CD4-positive, CD25-positive, alpha-beta regulatory T cell (primary cell): ENCODE measurements at regions not wholly inside any gene's neighbourhood (a gene's known extent, or its start where the extent isn't known, plus 50 kb on each side); places are given as distances from the start of the nearest gene placed in this dataset.

Experiments used
- ATAC-seq, 2 donors: fragments of 150-1000 bp; cut with Tn5 transposase; one replicate each; pipeline ENCODE4 v1.10.0; 2021; ENCODE audit warnings: low read depth in 2 of 2, moderate number of reproducible peaks in 2 of 2, moderate library complexity in 1 of 2
- DNase-seq, 3 donors: peaks; one replicate each; pipeline versions ENCODE4 v3.0.0 to v3.0.0-alpha.2; 2012 to 2022; ENCODE audit warnings: mixed read lengths in 1 of 3
- H3K27ac ChIP-seq: one replicate; pipeline ENCODE4 v1.7.0; 2013; ENCODE audit warnings: mild to moderate bottlenecking, low read length; ENCODE audit not compliant: insufficient read depth, poor library complexity, severe bottlenecking
- H3K27me3 ChIP-seq: one replicate; pipeline ENCODE4 v1.7.0; 2013; ENCODE audit warnings: low read length; ENCODE audit not compliant: control insufficient read depth, insufficient read depth
- H3K36me3 ChIP-seq: one replicate; pipeline ENCODE4 v1.7.0; 2013; ENCODE audit warnings: mild to moderate bottlenecking, low read length, moderate library complexity; ENCODE audit not compliant: control insufficient read depth, insufficient read depth
- H3K4me1 ChIP-seq: 2 replicates; pipeline ENCODE4 v1.7.0; 2013; ENCODE audit warnings: mild to moderate bottlenecking, low read length; ENCODE audit not compliant: insufficient read depth, control insufficient read depth, poor library complexity, severe bottlenecking
- H3K4me3 ChIP-seq: one replicate; pipeline ENCODE4 v1.7.0; 2013; ENCODE audit warnings: low read depth, mild to moderate bottlenecking, low read length, moderate library complexity
- H3K9me3 ChIP-seq, 2 experiments: 1 replicate in 1 of 2; 2 replicates in 1 of 2; pipeline ENCODE4 v1.7.0; 2013; ENCODE audit warnings: low read length in 2 of 2, mild to moderate bottlenecking in 1 of 2, moderate library complexity in 1 of 2; ENCODE audit not compliant: control insufficient read depth in 2 of 2
- H3K27ac Mint-ChIP-seq, 3 donors: one replicate each; pipeline ENCODE4 v1.8.0; 2020 to 2022; ENCODE audit warnings: mild to moderate bottlenecking in 3 of 3, mixed read lengths in 3 of 3, moderate library complexity in 2 of 3
- H3K27me3 Mint-ChIP-seq: one replicate; pipeline ENCODE4 v1.8.0; 2022; ENCODE audit warnings: mild to moderate bottlenecking, mixed read lengths
- H3K36me3 Mint-ChIP-seq: one replicate; pipeline ENCODE4 v1.8.0; 2020; ENCODE audit warnings: mixed read lengths
- H3K4me1 Mint-ChIP-seq, 4 donors: one replicate each; pipeline ENCODE4 v1.8.0; 2020 to 2022; ENCODE audit warnings: mixed read lengths in 4 of 4, mild to moderate bottlenecking in 1 of 4
- H3K4me3 Mint-ChIP-seq, 4 donors: one replicate each; pipeline ENCODE4 v1.8.0; 2020 to 2022; ENCODE audit warnings: mild to moderate bottlenecking in 4 of 4, mixed read lengths in 4 of 4, moderate library complexity in 3 of 4
- H3K9me3 Mint-ChIP-seq, 7 donors: one replicate each; pipeline ENCODE4 v1.8.0; 2020 to 2022; ENCODE audit warnings: mixed read lengths in 7 of 7, mild to moderate bottlenecking in 3 of 7, moderate library complexity in 2 of 7

DNA sequence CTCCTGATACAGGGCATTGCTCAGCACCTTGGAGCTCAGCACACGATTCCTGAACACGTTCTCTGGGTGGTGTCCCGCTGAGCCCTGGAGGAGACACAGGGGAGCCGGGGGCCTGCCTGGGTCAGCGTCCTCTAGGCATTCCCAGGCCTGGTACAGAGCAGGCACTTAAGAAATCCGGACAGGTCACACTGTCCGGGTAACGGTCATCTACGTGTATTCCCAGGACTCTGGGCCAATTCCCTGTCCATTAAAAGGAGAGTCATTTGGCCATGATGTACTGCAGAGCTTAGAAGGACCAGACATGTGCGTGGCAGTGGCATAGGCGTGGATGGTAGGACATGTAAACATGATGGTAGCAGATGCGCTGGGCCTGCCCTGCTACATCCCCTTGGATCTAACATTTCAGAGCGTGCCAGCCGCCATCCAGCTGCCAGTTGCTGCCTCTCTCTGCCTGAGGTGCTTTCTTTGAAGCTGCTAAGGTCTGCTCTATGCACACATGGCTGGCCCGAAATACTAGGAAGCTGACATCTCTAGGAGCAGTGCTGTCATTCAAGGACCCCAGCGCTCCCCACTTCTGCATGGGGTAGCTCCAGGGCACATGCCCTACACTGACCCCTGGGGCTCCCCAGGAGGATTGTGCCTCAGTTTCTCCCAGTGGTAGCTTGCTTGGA, 273.1 kb upstream of the RTL1 start:
- no peak overlapping the region for H3K27ac ChIP-seq
- Mint-ChIP-seq H3K4me1 (no peaks in the 10 kb centered on the region), H3K27ac (no peak overlapping the region), H3K4me3 (no peak overlapping the region), H3K36me3 (no peaks in the 10 kb centered on the region), H3K9me3 (peaks cover 0 to 5% (median 1%) of the 10 kb centered on the region in 7 donors), H3K27me3 (peaks cover 4% of the 10 kb centered on the region)
- ATAC-seq: no peak
- no peak for DNase-seq
- H3K36me3 ChIP-seq: no peaks in the 10 kb centered on the region
- no peaks in the 10 kb centered on the region for H3K27me3 ChIP-seq
- no peaks in the 10 kb centered on the region for H3K9me3 ChIP-seq
- no peak overlapping the region for H3K4me3 ChIP-seq
- H3K4me1 ChIP-seq: no peaks in the 10 kb centered on the region

GRCh38 chr14:101177301-101177971, 273.9 kb upstream of the RTL1 start:
- no peaks in the 10 kb centered on the region for H3K36me3 ChIP-seq
- no peak for DNase-seq
- no peak overlapping the region for H3K4me3 Mint-ChIP-seq

GRCh38 chr14:101178184-101179072, 274.9 kb upstream of the RTL1 start:
- Mint-ChIP-seq H3K4me1 (no peaks in the 10 kb centered on the region), H3K9me3 (peaks cover 0 to 5% (median 0%) of the 10 kb centered on the region in 7 donors), H3K27ac (no peak overlapping the region), H3K36me3 (no peaks in the 10 kb centered on the region), H3K4me3 (no peak overlapping the region), H3K27me3 (no peaks in the 10 kb centered on the region)
- Histone ChIP-seq H3K4me1 (no peaks in the 10 kb centered on the region), H3K27me3 (no peaks in the 10 kb centered on the region), H3K9me3 (no peaks in the 10 kb centered on the region), H3K27ac (no peak overlapping the region), H3K4me3 (no peak overlapping the region), H3K36me3 (no peaks in the 10 kb centered on the region)
- DNase-seq (no peak), ATAC-seq (no peak)

More at GRCh38 chr14:101177301-101177971, 273.9 kb upstream of the RTL1 start:
- H3K27me3 ChIP-seq: no peaks in the 10 kb centered on the region
- Mint-ChIP-seq H3K4me1 (no peaks in the 10 kb centered on the region), H3K27ac (no peak overlapping the region), H3K9me3 (peaks cover 0 to 5% (median 1%) of the 10 kb centered on the region in 7 donors), H3K27me3 (no peaks in the 10 kb centered on the region), H3K36me3 (no peaks in the 10 kb centered on the region)
- H3K9me3 ChIP-seq: no peaks in the 10 kb centered on the region
- H3K27ac ChIP-seq: no peak overlapping the region
- no peak for ATAC-seq
- no peak overlapping the region for H3K4me3 ChIP-seq
- no peaks in the 10 kb centered on the region for H3K4me1 ChIP-seq

- no peaks in the 10 kb centered on the region for H3K27me3 ChIP-seq
- DNase-seq (no peak), ATAC-seq (no peak)
- H3K4me3 ChIP-seq: no peak overlapping the region
- Mint-ChIP-seq H3K4me1 (no peaks in the 10 kb centered on the region), H3K9me3 (peaks cover 0 to 5% (median 2%) of the 10 kb centered on the region in 7 donors), H3K4me3 (no peak overlapping the region), H3K27ac (no peak overlapping the region), H3K36me3 (no peaks in the 10 kb centered on the region), H3K27me3 (no peaks in the 10 kb centered on the region)
- H3K36me3 ChIP-seq: no peaks in the 10 kb centered on the region
- no peaks in the 10 kb centered on the region for H3K9me3 ChIP-seq
- H3K4me1 ChIP-seq: no peaks in the 10 kb centered on the region
- no peak overlapping the region for H3K27ac ChIP-seq
Measured at GRCh38 chr14:101179691-101180211, 276.2 kb upstream of the RTL1 start.

DNA sequence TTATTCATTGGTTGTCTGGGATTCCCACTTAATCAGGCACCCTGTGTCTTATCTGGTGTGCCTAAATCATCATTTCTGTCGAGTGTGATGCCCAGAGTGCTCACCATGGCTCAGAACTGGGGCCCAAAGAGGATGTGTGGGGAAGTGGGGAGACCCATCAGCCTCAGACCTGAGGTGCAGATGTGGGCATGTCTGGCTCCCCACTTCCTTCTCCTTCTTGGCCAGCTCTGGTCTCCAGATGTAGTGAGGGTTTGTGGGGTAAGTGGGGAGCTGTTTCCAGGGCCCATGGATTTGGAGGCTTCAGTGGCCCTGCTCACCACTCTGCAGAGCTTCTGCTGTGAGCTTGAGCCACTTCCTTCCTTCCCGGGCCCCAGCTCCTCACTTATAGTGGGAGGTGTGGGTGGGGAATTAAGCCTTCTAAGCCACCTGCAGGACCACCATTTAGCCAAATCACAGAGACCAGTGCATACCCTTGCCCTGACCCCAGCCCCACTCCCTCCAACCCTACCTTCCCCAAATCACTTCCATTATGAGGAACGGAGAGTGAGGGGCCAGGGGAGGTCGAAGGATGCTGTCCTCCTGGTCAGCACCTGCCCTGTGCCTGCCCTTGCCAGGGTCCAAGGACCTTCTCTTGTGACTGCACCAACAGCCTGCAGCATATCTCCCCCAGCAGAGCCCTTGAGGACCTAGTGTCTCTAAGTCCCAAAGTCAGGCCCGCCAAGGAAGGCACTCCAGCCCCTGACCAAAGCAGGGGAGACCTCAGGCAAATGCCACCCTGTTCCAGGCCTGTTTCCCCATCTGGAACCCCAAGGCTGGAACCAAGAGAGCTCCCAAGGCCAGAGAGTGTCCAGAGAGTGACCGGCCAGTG, 278.2 kb upstream of the RTL1 start:
- Histone ChIP-seq H3K36me3 (no peaks in the 10 kb centered on the region), H3K27ac (no peak overlapping the region), H3K9me3 (no peaks in the 10 kb centered on the region), H3K27me3 (no peaks in the 10 kb centered on the region), H3K4me1 (no peaks in the 10 kb centered on the region), H3K4me3 (no peak overlapping the region)
- Mint-ChIP-seq H3K4me1 (no peaks in the 10 kb centered on the region), H3K27me3 (no peaks in the 10 kb centered on the region), H3K36me3 (no peaks in the 10 kb centered on the region), H3K27ac (no peak overlapping the region), H3K9me3 (peaks cover 0 to 3% (median 2%) of the 10 kb centered on the region in 7 donors), H3K4me3 (no peak overlapping the region)
- ATAC-seq (no peak), DNase-seq (no peak)

DNA sequence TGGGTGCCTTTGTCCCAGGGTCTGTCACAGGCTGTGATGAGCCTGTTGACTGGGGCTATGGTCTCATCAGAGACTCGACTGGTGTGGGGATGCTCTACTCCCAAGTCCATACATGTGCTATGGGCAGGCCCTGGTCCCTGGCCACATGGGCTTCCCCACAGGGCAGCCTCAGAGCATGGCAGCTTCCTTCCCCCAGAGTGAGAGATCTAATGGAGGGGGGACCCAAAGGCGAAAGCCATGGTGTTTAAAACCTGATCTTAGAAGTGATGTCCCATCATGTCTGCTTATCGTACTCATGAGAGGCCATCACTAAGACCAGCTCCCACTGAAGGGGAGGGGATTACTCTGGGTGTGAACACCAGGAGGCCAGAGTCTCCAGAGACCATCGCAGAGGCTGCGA, 279.0 kb upstream of the RTL1 start:
- no peak for ATAC-seq
- no peak for DNase-seq
- H3K27me3 Mint-ChIP-seq: no peaks in the 10 kb centered on the region
- no peak overlapping the region for H3K4me3 Mint-ChIP-seq
- Histone ChIP-seq H3K36me3 (no peaks in the 10 kb centered on the region), H3K27ac (no peak overlapping the region), H3K9me3 (no peaks in the 10 kb centered on the region), H3K4me1 (no peaks in the 10 kb centered on the region), H3K4me3 (no peak overlapping the region), H3K27me3 (no peaks in the 10 kb centered on the region)
- H3K27ac Mint-ChIP-seq: no peak overlapping the region
- H3K36me3 Mint-ChIP-seq: no peaks in the 10 kb centered on the region
- H3K4me1 Mint-ChIP-seq: no peaks in the 10 kb centered on the region
- H3K9me3 Mint-ChIP-seq: peaks cover 0 to 3% (median 2%) of the 10 kb centered on the region in 7 donors
